HEK293T (cell line): ENCODE measurements at regions not wholly inside any gene's neighbourhood (a gene's known extent, or its start where the extent isn't known, plus 50 kb on each side); places are given as distances from the start of the nearest gene placed in this dataset.

Experiments used
- ARNT ChIP-seq: fragments of 450-650 bp; IDR thresholded peaks from 2 replicates; pipeline ENCODE4 v1.6.1; 2017; ENCODE audit warnings: mild to moderate bottlenecking
- BHLHE40 ChIP-seq: fragments of 450-650 bp; IDR thresholded peaks from 2 replicates; pipeline ENCODE4 v1.6.1; 2016; ENCODE audit warnings: mild to moderate bottlenecking, moderate library complexity, borderline replicate concordance
- ELF4 ChIP-seq: fragments of 450-650 bp; IDR thresholded peaks from 2 replicates; pipeline ENCODE4 v1.6.1; 2017; ENCODE audit warnings: antibody characterized with exemption
- FOXA1 ChIP-seq: fragments of 450-650 bp; IDR thresholded peaks from 2 replicates; pipeline ENCODE4 v1.6.1; 2016; ENCODE audit warnings: mild to moderate bottlenecking
- L3MBTL2 ChIP-seq: fragments of 450-650 bp; conservative IDR thresholded peaks from 2 replicates; pipeline ENCODE4 v1.6.1; 2016; ENCODE audit warnings: mild to moderate bottlenecking
- LEF1 ChIP-seq: fragments of 450-650 bp; IDR thresholded peaks from 2 replicates; pipeline ENCODE4 v1.6.1; 2017; ENCODE audit warnings: mild to moderate bottlenecking, borderline replicate concordance
- NFRKB ChIP-seq: fragments of 450-650 bp; IDR thresholded peaks from 2 replicates; pipeline ENCODE4 v1.6.1; 2016; ENCODE audit warnings: mild to moderate bottlenecking, moderate library complexity
- SP1 ChIP-seq: fragments of 450-650 bp; IDR thresholded peaks from 2 replicates; pipeline ENCODE4 v1.6.1; 2017
- ZNF384 ChIP-seq: fragments of 450-650 bp; IDR thresholded peaks from 2 replicates; pipeline ENCODE4 v1.6.1; 2016
- TF ChIP-seq, protein P1 (sequence below): fragments of 450-650 bp; IDR thresholded peaks from 2 replicates; pipeline ENCODE4 v1.6.1; 2016

DNA sequence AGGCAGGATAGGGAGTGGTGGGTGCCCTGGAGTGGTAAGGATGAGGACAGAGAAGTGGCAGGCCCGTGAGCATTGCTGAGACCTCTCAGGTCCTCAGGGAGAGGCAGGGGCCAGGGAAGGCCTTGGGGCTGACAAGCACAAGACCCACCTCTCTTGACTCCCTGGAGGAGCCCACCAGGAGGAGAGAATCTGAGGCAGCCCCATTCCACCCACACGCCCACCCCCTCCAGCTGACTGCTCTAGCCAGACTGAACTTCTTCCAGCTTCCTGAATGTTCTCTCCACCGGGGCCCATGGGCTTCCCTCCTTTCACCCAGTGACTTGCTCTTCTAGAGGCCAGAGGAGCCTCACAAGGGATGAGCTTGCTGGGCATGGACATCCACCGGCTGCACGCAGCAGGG, 1403.0 kb downstream of the BRD1 start:
- TF ChIP-seq ARNT, result no peak
- no peak for TF ChIP-seq NFRKB
- TF ChIP-seq BHLHE40, result no peak
- no peak for TF ChIP-seq SP1
- no peak for TF ChIP-seq ZNF384
- no peak for TF ChIP-seq L3MBTL2
- TF ChIP-seq, protein P1, sequence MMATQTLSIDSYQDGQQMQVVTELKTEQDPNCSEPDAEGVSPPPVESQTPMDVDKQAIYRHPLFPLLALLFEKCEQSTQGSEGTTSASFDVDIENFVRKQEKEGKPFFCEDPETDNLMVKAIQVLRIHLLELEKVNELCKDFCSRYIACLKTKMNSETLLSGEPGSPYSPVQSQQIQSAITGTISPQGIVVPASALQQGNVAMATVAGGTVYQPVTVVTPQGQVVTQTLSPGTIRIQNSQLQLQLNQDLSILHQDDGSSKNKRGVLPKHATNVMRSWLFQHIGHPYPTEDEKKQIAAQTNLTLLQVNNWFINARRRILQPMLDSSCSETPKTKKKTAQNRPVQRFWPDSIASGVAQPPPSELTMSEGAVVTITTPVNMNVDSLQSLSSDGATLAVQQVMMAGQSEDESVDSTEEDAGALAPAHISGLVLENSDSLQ, result no peak
- no peak for TF ChIP-seq LEF1
- TF ChIP-seq FOXA1, result no peak
- TF ChIP-seq ELF4, result no peak
